Ecto neural progenitor cell (in vitro differentiated cells): ENCODE measurements at regions not wholly inside any gene's neighbourhood (a gene's known extent, or its start where the extent isn't known, plus 50 kb on each side); places are given as distances from the start of the nearest gene placed in this dataset.
A peak's percentile ranks its signal among the peaks of the same experiment; 100 is the strongest.
"Not testable (repeated sequence)": the region's sequence is repeated elsewhere in the genome, so short reads cannot be mapped to it uniquely, and the experiment has no call there.

Experiments used
- DNase-seq: peaks from one replicate; pipeline ENCODE4 v3.0.0-alpha.2; 2018; ENCODE audit warnings: low spot score

GRCh38 chr5:136466041-136466415 lies 100.7 kb upstream of the TRPC7 start:
- DNase-seq, result no peak

DNA sequence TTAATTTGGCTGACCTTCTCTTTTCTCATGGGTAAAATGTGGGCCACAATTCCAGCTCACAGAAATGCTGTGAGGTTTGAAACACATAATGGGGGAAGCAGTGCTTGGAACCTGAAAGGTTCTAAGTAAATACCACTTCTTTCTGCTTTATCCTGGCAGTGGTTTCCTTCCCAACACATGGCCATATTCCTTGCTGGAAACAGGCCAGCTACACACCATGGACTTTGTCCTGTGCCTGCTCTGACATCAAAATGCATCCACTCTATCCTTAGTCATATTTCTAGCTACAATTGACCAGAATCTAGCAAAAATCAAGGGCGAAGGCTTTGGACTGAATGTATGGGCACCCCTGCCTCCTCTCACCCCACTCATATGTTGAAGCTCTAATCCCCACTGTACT lies 93.1 kb upstream of the TRPC7 start:
- no peak for DNase-seq

GRCh38 chr5:136457390-136458013 lies 92.2 kb upstream of the TRPC7 start:
- DNase-seq, result no peak

- no peak for DNase-seq
Observed at GRCh38 chr5:136455409-136455808, 90.1 kb upstream of the TRPC7 start.

GRCh38 chr5:136453986-136454758 lies 88.8 kb upstream of the TRPC7 start:
- DNase-seq, result no peak

DNA sequence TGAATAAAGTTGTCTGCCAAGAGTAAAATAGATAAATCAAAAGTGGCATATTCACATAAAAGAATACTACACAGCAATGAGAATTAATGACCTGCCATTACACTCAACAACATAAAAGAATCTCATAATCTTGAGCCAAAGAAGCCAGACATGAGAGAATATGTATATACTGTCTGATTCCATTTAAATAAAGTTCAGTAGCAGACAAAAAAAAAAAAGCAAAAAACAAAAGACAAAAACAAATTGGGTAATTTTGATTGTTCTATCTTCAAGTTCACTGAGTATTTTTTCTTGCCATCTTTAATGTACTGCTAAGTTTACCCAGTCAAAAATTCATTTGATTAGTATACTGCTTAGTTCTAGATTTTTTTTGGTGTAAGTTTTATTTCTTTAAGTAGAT lies 87.9 kb upstream of the TRPC7 start:
- no peak for DNase-seq

DNA sequence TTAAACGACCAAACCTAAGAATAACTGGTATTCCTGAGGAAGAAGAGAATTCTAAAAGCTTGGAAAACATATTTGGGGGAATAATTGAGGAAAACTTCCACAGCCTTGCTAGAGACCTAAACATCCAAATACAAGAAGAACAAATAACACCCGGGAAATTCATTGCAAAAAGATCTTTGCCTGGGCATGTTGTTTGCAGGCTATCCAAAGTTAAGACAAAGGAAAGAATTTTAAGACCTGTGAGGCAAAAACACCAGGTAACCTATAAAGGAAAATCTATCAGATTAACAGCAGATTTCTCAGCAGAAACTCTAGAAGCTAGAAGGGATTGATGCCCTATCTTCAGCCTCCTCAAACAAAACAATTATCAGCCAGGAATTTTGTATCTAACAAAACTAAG lies 82.2 kb upstream of the TRPC7 start:
- not testable (repeated sequence) for DNase-seq

GRCh38 chr5:136446565-136446964 lies 81.2 kb upstream of the TRPC7 start:
- DNase-seq, result no peak

GRCh38 chr5:136444099-136444498 lies 78.8 kb upstream of the TRPC7 start:
- not testable (repeated sequence) for DNase-seq

- DNase-seq, result no peak
Observed at GRCh38 chr5:136439367-136439766, 74.0 kb upstream of the TRPC7 start.

DNA sequence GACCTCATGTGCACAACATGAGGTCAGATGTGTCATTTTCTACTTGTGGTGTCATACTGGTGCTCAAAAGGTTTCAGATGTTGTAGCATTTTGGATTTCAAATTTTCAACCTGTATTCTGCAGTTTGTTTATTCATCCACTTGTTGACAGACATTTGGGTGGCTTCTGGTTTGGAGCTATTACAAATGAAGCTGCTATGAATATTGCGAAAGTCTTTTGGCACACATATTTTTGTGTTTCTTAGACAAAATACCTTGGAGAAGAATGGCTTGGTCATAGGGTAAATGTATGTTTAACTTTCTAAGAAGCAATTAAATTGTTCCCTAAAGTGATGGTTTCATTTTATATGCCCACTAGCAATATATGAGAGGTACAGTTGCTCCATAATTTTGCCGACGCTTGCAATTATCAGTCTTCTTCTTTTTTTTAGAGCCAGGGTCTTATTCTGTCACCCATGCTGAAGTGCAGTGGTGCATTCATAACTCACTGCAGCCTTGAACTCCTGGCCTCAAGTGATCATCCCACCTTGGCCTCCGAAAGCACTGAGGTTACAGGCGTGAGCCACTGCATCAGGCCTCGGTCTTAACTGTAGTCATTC lies 70.7 kb upstream of the TRPC7 start:
- DNase-seq, result no peak

DNA sequence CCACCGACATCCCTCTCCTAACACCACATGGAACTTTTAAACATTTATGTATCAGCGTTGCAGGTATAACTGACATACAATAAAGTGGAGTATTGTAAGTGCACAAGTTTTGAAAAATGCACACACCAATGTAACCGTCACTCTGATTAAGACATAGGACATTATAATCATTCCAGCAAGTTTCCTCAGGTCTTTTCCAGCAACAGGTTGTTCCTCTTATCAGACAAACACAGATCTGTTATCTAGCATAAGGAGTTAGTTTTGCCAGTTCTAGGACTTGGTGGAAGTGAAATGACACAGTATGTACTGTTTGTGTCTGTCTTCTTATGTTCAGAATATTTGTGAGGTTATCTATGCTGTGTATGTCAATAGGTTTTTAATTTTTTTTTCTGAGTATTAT lies 69.5 kb upstream of the TRPC7 start:
- DNase-seq, result no peak

DNA sequence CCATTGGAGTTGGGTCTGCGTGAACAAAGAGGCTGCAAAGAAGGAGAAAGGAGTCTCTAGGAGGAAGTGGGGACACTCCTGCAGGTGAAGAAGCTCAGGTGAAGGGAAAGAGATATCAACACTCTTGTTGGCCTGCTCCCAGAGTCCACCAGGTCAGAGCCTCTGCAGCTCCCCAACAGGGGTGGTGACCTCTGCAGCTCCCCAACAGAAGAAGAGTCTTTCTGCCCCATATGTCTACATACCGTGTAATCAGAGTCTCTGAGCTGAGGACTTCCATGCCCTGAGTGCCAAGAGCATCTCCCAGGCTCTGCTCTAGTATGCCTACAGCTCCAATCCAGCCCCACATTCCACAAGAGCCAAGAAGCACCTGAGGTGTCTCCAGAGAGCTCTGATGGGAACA lies 67.4 kb upstream of the TRPC7 start:
- no peak for DNase-seq

- DNase-seq, result no peak
Observed at GRCh38 chr5:136430081-136430480, 64.7 kb upstream of the TRPC7 start.

DNA sequence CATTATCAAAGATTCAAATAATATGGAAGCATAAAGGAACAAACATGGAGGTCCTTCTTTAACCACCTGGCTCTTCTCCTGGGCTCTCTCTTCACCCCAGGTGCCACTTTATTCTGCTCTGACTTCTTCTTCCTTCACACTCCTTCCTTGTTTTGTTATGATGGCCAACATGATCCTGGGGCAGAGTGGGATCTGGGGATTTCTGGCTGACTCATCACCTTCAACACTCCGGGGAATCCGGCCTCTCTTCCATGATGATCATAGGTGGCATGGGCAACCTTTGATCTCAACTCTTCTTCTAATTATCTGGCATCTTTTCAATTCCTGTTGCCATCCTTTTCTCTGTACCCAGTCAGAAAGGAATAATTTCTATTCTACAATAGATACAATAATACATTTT lies 62.1 kb upstream of the TRPC7 start:
- DNase-seq, result no peak

GRCh38 chr5:136425921-136426320 lies 60.6 kb upstream of the TRPC7 start:
- DNase-seq, result no peak

DNA sequence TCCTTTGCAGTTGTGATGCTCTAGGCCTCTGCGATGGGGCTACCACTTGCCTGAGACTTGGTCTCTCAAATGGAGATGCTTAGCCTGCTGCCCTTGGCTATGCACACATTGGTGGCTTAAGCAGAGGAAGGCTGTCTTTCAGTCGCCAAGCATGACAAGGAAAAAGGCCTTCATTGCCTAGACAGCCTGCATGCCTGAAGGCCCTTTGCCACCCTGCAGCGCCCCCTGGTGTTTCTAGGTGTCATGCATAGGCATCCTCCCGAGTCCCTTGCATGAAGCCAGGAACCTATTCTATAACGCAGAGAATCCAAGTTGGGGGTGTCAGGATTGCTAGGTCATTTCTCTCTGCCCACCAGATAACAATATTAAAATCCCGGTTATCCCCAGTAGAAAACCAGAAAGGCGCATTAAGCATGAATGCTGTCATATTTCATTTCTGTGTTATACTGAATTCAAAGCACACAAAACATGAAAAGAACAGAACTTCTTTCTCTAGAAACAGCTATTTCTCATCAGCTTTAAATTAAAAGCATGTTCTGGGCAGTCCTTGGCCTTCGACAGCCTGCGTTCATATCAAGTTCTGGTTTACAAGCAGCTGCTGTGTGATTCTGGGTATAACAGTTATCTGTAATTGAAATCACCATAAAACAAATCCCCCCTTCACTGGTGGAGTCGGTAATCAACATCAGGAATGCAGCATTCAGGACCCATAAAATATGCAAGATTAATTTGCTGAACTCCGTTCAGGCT lies 59.7 kb upstream of the TRPC7 start:
- DNase-seq, result peak; percentile 91

DNA sequence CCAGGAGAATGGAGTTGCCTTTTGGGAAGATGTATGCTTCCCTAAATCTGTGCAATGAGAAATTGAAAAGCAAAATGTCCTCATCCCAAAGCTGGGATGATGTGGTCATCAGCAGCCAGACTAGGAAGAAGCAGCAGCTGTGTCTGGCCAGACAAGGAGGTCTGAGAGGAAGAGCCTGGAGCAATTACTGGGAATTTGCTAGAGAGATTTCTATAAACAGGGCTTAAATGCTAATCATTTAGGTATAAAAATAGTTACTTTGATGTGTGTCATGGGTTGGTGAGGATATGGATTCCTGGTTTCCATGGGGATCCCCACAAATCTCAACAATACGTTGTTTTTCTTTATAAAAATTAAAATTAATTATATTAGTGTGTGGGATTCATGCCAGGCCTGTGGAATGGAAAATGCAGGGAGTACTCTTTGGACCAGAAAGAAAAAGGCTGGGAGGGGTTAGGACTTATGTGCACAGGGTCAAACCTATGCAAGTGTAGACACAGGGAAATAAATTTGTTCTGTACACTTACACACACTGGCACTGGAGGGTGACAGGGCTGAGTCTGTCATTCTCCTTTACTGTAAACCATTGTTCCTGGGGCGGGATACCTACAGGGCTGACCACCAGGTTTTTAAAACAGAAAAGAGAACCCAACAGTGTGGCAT lies 58.7 kb upstream of the TRPC7 start:
- DNase-seq, result no peak

GRCh38 chr5:136420168-136420898 lies 55.0 kb upstream of the TRPC7 start:
- no peak for DNase-seq

DNA sequence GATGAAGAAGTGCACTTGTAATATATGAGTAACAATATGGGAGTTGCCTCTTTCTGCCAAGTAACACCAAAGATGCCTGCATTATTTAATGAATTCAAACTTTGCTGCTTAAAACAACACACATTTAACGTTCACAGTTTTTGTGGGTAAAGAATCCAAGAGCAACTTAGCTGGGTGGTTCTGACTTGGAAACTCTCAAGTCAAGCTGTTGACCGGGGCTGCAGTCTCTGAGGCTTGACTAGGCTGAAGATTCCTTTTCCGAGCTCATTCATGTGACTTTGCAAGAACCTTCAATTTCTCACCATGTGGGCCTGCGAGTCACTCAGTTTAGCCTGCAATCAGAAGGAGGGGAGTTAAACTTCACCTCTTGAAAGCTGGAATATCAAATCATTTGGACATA lies 53.0 kb upstream of the TRPC7 start:
- DNase-seq, result no peak
